HEK293 (cell line): ENCODE measurements at regions not wholly inside any gene's neighbourhood (a gene's known extent, or its start where the extent isn't known, plus 50 kb on each side); places are given as distances from the start of the nearest gene placed in this dataset.

Experiments
- CTCF ChIA-PET: fragments of 350-600 bp; formaldehyde crosslinking; extraction: SDS; loops from one replicate; lab custom pipeline; 2021; ENCODE audit warnings: antibody characterized with exemption; lab: Yijun Ruan, JAX
- POLR2A ChIA-PET: fragments of 300-600 bp; formaldehyde crosslinking; extraction: SDS; loops from one replicate; lab custom pipeline; 2020; ENCODE audit warnings: antibody characterized with exemption, inconsistent platforms; lab: Yijun Ruan, JAX
- H3K27ac ChIP-seq: fragments of 200-500 bp; sonication (Bioruptor generic); 2 replicates; pipeline ENCODE4 v1.5.1; 2014; ENCODE audit warnings: low read depth, low read length, control low read depth, inconsistent platforms; ENCODE audit errors: extremely low read depth
- H3K36me3 ChIP-seq, 2 experiments: fragments of 200-500 bp in 1 of 2; sonication (Bioruptor generic) in 1 of 2; 1 replicate in 1 of 2; 2 replicates in 1 of 2; pipeline ENCODE4 v1.5.1; 2014 to 2017; ENCODE audit warnings: inconsistent platforms in 2 of 2, low read length in 2 of 2; ENCODE audit not compliant: control insufficient read depth in 2 of 2, insufficient read depth in 1 of 2
- H3K4me1 ChIP-seq: fragments of 200-500 bp; sonication (Bioruptor generic); 2 replicates; pipeline ENCODE4 v1.5.1; 2014; ENCODE audit warnings: mild to moderate bottlenecking, low read length, inconsistent platforms; ENCODE audit not compliant: control insufficient read depth, insufficient read depth
- H3K4me3 ChIP-seq: 2 replicates; pipeline ENCODE4 v1.5.1; 2011; ENCODE audit warnings: low read depth, mild to moderate bottlenecking, control low read depth, low read length, moderate library complexity
- H3K9me3 ChIP-seq: fragments of 200-500 bp; sonication (Bioruptor generic); 2 replicates; pipeline ENCODE4 v1.5.1; 2014; ENCODE audit warnings: low read depth, low read length, inconsistent platforms; ENCODE audit not compliant: control insufficient read depth, insufficient read depth
- GLIS2 ChIP-seq: fragments of 450-650 bp; formaldehyde crosslinking; IDR thresholded peaks from 2 replicates; pipeline ENCODE4 v1.5.1; 2016; ENCODE audit warnings: missing biosample characterization, missing genetic modification characterization
- KLF8 ChIP-seq: fragments of 450-650 bp; formaldehyde crosslinking; IDR thresholded peaks from 2 replicates; pipeline ENCODE4 v1.5.1; 2016; ENCODE audit warnings: missing biosample characterization, missing genetic modification characterization
- RBAK ChIP-seq: fragments of 450-650 bp; formaldehyde crosslinking; IDR thresholded peaks from 2 replicates; pipeline ENCODE4 v1.5.1; 2016; ENCODE audit warnings: missing biosample characterization, missing genetic modification characterization
- SP2 ChIP-seq: fragments of 450-650 bp; formaldehyde crosslinking; IDR thresholded peaks from 2 replicates; pipeline ENCODE4 v1.5.1; 2016; ENCODE audit warnings: missing biosample characterization, missing genetic modification characterization
- ZBTB48 ChIP-seq: fragments of 450-650 bp; formaldehyde crosslinking; IDR thresholded peaks from 2 replicates; pipeline ENCODE4 v1.5.1; 2016; ENCODE audit warnings: missing biosample characterization, missing genetic modification characterization
- ZFP69B ChIP-seq: fragments of 450-650 bp; formaldehyde crosslinking; IDR thresholded peaks from 2 replicates; pipeline ENCODE4 v1.5.1; 2016; ENCODE audit warnings: missing biosample characterization, missing genetic modification characterization
- ZNF211 ChIP-seq: fragments of 450-650 bp; formaldehyde crosslinking; IDR thresholded peaks from 2 replicates; pipeline ENCODE4 v1.5.1; 2016; ENCODE audit warnings: low read depth, missing biosample characterization, missing genetic modification characterization
- ZNF335 ChIP-seq: fragments of 450-650 bp; formaldehyde crosslinking; conservative IDR thresholded peaks from 2 replicates; pipeline ENCODE4 v1.5.1; 2016; ENCODE audit warnings: missing biosample characterization, missing genetic modification characterization
- ZNF366 ChIP-seq: fragments of 450-650 bp; formaldehyde crosslinking; conservative IDR thresholded peaks from 2 replicates; pipeline ENCODE4 v1.5.1; 2016; ENCODE audit warnings: missing biosample characterization, missing genetic modification characterization
- ZNF394 ChIP-seq: fragments of 450-650 bp; formaldehyde crosslinking; IDR thresholded peaks from 2 replicates; pipeline ENCODE4 v1.5.1; 2016; ENCODE audit warnings: missing biosample characterization, missing genetic modification characterization, mild to moderate bottlenecking, moderate library complexity, borderline replicate concordance
- ZNF473 ChIP-seq: fragments of 450-650 bp; formaldehyde crosslinking; IDR thresholded peaks from 2 replicates; pipeline ENCODE4 v1.5.1; 2017; ENCODE audit warnings: missing biosample characterization, missing genetic modification characterization
- ZNF48 ChIP-seq: fragments of 450-650 bp; formaldehyde crosslinking; IDR thresholded peaks from 2 replicates; pipeline ENCODE4 v1.5.1; 2016; ENCODE audit warnings: missing biosample characterization, missing genetic modification characterization
- ZNF585B ChIP-seq: fragments of 450-650 bp; formaldehyde crosslinking; IDR thresholded peaks from 2 replicates; pipeline ENCODE4 v1.5.1; 2016; ENCODE audit warnings: missing biosample characterization, missing genetic modification characterization
- ZNF610 ChIP-seq: fragments of 450-650 bp; formaldehyde crosslinking; IDR thresholded peaks from 2 replicates; pipeline ENCODE4 v1.5.1; 2016; ENCODE audit warnings: missing biosample characterization, missing genetic modification characterization, borderline replicate concordance
- ZNF623 ChIP-seq: fragments of 450-650 bp; formaldehyde crosslinking; IDR thresholded peaks from 2 replicates; pipeline ENCODE4 v1.5.1; 2016; ENCODE audit warnings: missing biosample characterization, missing genetic modification characterization
- ZNF654 ChIP-seq: fragments of 450-650 bp; formaldehyde crosslinking; IDR thresholded peaks from 2 replicates; pipeline ENCODE4 v1.5.1; 2016; ENCODE audit warnings: low read depth, missing biosample characterization, missing genetic modification characterization
- TF ChIP-seq, protein P1 (sequence below): fragments of 450-650 bp; formaldehyde crosslinking; IDR thresholded peaks from 2 replicates; pipeline ENCODE4 v1.5.1; 2016; ENCODE audit warnings: missing biosample characterization, missing genetic modification characterization
- TF ChIP-seq, protein P2 (sequence below): fragments of 450-650 bp; formaldehyde crosslinking; IDR thresholded peaks from 2 replicates; pipeline ENCODE4 v1.5.1; 2016; ENCODE audit warnings: missing biosample characterization, missing genetic modification characterization
- TF ChIP-seq, protein P3 (sequence below): fragments of 450-650 bp; formaldehyde crosslinking; IDR thresholded peaks from 2 replicates; pipeline ENCODE4 v1.5.1; 2016; ENCODE audit warnings: missing biosample characterization, missing genetic modification characterization
- TF ChIP-seq, protein P4 (sequence below): fragments of 450-650 bp; formaldehyde crosslinking; IDR thresholded peaks from 2 replicates; pipeline ENCODE4 v1.5.1; 2016; ENCODE audit warnings: missing biosample characterization, missing genetic modification characterization
- TF ChIP-seq, protein P5 (sequence below): fragments of 450-650 bp; formaldehyde crosslinking; IDR thresholded peaks from 2 replicates; pipeline ENCODE4 v1.5.1; 2016; ENCODE audit warnings: missing biosample characterization, missing genetic modification characterization
- TF ChIP-seq, protein P6 (sequence below): fragments of 450-650 bp; formaldehyde crosslinking; IDR thresholded peaks from 2 replicates; pipeline ENCODE4 v1.5.1; 2017; ENCODE audit warnings: missing biosample characterization, missing genetic modification characterization
- TF ChIP-seq, protein P7 (sequence below): fragments of 450-650 bp; formaldehyde crosslinking; IDR thresholded peaks from 2 replicates; pipeline ENCODE4 v1.5.1; 2016; ENCODE audit warnings: missing biosample characterization, missing genetic modification characterization

DNA sequence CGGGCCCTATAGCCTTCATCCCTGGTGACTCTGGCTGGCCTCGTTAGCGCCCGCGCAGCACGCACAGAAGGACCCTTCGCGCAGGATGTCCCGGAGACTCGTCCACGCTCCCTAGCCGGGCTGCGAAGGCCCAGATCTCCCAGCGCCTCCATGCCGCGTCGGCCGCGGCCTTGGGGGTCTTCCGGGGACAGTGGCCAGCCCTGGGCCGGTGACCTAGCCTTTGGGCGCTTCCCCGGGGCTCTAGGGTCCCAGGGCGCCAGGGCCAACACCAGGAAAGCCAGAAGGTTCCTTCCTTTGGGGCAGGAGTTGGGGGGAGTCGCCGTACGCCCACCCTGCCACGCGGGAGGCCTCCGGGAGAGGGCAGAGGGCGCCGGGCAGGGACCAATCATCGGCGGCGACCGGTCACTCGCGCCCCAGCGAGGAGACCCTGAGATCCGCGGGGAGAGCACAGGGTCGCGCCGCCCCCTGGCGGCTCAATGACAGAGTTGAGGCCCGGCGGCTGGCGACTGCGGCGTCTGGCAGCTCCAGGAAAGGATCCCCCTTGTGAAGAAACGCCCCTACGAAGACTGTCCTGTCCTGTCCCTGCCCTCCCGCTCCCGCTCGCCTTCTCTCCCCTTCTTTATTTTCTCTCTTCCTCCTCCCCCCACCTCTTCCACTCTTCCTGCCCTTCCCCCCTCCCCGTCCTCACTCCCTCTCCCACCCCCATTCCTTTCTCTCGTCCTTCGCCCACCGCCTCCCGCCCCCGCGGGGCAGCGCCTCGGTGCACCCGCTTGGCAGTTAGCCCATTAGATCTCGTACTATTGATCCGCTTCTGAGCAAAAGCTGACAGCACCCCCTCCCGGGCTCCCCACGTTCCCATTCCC lies 62.3 kb upstream of the LBX1 start:
- ChIA-PET POLR2A (interaction anchor here (1.1 to 1.3 kb wide), 2 partner anchors 62 to 156 kb away, joined by 4 to 6 read pairs; partner anchors contain the start of gene LBX1), CTCF (interaction anchor here (0.5 to 9.1 kb wide), 24 partner anchors 9 to 775 kb away, joined by 3 to 124 read pairs (median 4); partner anchors contain the start of gene LBX1)
- peak overlapping the region; percentile 51 for H3K4me3 ChIP-seq
- TF ChIP-seq ZNF473 (tag by site-specific recombination) = no peak
- TF ChIP-seq RBAK (tag by site-specific recombination) = no peak
- TF ChIP-seq ZFP69B (tag by site-specific recombination) = peak; percentile 37; the same call in 1 of the 2 replicates
- no peak for TF ChIP-seq ZNF211 (tag by site-specific recombination)
- peak; percentile 70 for TF ChIP-seq SP2
- peak; percentile 53; the same call in 1 of the 2 replicates for TF ChIP-seq ZNF394 (tag by site-specific recombination)
- TF ChIP-seq, protein P1, sequence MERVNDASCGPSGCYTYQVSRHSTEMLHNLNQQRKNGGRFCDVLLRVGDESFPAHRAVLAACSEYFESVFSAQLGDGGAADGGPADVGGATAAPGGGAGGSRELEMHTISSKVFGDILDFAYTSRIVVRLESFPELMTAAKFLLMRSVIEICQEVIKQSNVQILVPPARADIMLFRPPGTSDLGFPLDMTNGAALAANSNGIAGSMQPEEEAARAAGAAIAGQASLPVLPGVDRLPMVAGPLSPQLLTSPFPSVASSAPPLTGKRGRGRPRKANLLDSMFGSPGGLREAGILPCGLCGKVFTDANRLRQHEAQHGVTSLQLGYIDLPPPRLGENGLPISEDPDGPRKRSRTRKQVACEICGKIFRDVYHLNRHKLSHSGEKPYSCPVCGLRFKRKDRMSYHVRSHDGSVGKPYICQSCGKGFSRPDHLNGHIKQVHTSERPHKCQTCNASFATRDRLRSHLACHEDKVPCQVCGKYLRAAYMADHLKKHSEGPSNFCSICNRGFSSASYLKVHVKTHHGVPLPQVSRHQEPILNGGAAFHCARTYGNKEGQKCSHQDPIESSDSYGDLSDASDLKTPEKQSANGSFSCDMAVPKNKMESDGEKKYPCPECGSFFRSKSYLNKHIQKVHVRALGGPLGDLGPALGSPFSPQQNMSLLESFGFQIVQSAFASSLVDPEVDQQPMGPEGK = peak; percentile 83
- peak; percentile 46; the same call in 1 of the 2 replicates for TF ChIP-seq ZBTB48 (tag by site-specific recombination)
- no peak for TF ChIP-seq ZNF623 (tag by site-specific recombination)
- peak; percentile 66; the same call in 1 of the 2 replicates for TF ChIP-seq ZNF610 (tag by site-specific recombination)
- TF ChIP-seq, protein P2, sequence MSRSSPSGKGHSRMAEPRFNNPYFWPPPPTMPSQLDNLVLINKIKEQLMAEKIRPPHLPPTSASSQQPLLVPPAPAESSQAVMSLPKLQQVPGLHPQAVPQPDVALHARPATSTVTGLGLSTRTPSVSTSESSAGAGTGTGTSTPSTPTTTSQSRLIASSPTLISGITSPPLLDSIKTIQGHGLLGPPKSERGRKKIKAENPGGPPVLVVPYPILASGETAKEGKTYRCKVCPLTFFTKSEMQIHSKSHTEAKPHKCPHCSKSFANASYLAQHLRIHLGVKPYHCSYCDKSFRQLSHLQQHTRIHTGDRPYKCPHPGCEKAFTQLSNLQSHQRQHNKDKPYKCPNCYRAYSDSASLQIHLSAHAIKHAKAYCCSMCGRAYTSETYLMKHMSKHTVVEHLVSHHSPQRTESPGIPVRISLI (tag by site-specific recombination) = no peak
- TF ChIP-seq ZNF654 (tag by site-specific recombination) = peak; percentile 59
- peak; percentile 78 for TF ChIP-seq ZNF335 (tag by site-specific recombination)
- TF ChIP-seq, protein P3, sequence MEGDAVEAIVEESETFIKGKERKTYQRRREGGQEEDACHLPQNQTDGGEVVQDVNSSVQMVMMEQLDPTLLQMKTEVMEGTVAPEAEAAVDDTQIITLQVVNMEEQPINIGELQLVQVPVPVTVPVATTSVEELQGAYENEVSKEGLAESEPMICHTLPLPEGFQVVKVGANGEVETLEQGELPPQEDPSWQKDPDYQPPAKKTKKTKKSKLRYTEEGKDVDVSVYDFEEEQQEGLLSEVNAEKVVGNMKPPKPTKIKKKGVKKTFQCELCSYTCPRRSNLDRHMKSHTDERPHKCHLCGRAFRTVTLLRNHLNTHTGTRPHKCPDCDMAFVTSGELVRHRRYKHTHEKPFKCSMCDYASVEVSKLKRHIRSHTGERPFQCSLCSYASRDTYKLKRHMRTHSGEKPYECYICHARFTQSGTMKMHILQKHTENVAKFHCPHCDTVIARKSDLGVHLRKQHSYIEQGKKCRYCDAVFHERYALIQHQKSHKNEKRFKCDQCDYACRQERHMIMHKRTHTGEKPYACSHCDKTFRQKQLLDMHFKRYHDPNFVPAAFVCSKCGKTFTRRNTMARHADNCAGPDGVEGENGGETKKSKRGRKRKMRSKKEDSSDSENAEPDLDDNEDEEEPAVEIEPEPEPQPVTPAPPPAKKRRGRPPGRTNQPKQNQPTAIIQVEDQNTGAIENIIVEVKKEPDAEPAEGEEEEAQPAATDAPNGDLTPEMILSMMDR (tag by site-specific recombination) = peak; percentile 90
- no peak for TF ChIP-seq ZNF48 (tag by site-specific recombination)
- TF ChIP-seq, protein P4, sequence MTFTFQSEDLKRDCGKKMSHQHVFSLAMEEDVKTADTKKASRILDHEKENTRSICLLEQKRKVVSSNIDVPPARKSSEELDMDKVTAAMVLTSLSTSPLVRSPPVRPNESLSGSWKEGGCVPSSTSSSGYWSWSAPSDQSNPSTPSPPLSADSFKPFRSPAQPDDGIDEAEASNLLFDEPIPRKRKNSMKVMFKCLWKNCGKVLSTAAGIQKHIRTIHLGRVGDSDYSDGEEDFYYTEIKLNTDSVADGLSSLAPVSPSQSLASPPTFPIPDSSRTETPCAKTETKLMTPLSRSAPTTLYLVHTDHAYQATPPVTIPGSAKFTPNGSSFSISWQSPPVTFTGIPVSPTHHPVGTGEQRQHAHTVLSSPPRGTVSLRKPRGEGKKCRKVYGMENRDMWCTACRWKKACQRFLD (tag by site-specific recombination) = 0 out of 2 replicates have a peak, but pooled peaks have one; percentile 8
- TF ChIP-seq, protein P5, sequence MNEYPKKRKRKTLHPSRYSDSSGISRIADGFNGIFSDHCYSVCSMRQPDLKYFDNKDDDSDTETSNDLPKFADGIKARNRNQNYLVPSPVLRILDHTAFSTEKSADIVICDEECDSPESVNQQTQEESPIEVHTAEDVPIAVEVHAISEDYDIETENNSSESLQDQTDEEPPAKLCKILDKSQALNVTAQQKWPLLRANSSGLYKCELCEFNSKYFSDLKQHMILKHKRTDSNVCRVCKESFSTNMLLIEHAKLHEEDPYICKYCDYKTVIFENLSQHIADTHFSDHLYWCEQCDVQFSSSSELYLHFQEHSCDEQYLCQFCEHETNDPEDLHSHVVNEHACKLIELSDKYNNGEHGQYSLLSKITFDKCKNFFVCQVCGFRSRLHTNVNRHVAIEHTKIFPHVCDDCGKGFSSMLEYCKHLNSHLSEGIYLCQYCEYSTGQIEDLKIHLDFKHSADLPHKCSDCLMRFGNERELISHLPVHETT (tag by site-specific recombination) = no peak
- TF ChIP-seq ZNF366 (tag by site-specific recombination) = peak; percentile 49; the same call in 1 of the 2 replicates
- TF ChIP-seq ZNF585B (tag by site-specific recombination) = no peak
- peak; percentile 64 for TF ChIP-seq GLIS2 (tag by site-specific recombination)
- TF ChIP-seq, protein P6, sequence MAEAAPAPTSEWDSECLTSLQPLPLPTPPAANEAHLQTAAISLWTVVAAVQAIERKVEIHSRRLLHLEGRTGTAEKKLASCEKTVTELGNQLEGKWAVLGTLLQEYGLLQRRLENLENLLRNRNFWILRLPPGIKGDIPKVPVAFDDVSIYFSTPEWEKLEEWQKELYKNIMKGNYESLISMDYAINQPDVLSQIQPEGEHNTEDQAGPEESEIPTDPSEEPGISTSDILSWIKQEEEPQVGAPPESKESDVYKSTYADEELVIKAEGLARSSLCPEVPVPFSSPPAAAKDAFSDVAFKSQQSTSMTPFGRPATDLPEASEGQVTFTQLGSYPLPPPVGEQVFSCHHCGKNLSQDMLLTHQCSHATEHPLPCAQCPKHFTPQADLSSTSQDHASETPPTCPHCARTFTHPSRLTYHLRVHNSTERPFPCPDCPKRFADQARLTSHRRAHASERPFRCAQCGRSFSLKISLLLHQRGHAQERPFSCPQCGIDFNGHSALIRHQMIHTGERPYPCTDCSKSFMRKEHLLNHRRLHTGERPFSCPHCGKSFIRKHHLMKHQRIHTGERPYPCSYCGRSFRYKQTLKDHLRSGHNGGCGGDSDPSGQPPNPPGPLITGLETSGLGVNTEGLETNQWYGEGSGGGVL (tag by site-specific recombination) = no peak
- peak; percentile 38; the same call in 1 of the 2 replicates for TF ChIP-seq KLF8 (tag by site-specific recombination)
- TF ChIP-seq, protein P7, sequence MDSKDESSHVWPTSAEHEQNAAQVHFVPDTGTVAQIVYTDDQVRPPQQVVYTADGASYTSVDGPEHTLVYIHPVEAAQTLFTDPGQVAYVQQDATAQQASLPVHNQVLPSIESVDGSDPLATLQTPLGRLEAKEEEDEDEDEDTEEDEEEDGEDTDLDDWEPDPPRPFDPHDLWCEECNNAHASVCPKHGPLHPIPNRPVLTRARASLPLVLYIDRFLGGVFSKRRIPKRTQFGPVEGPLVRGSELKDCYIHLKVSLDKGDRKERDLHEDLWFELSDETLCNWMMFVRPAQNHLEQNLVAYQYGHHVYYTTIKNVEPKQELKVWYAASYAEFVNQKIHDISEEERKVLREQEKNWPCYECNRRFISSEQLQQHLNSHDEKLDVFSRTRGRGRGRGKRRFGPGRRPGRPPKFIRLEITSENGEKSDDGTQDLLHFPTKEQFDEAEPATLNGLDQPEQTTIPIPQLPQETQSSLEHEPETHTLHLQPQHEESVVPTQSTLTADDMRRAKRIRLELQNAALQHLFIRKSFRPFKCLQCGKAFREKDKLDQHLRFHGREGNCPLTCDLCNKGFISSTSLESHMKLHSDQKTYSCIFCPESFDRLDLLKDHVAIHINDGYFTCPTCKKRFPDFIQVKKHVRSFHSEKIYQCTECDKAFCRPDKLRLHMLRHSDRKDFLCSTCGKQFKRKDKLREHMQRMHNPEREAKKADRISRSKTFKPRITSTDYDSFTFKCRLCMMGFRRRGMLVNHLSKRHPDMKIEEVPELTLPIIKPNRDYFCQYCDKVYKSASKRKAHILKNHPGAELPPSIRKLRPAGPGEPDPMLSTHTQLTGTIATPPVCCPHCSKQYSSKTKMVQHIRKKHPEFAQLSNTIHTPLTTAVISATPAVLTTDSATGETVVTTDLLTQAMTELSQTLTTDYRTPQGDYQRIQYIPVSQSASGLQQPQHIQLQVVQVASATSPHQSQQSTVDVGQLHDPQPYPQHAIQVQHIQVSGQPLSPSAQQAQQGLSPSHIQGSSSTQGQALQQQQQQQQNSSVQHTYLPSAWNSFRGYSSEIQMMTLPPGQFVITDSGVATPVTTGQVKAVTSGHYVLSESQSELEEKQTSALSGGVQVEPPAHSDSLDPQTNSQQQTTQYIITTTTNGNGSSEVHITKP (tag by site-specific recombination) = peak; percentile 84

More for the DNA sequence above, 62.3 kb upstream of the LBX1 start:
- Histone ChIP-seq H3K27ac (peak overlapping the region; percentile 24; the same call in 1 of the 2 replicates), H3K4me1 (peaks cover 3% of the 10 kb centered on the region; the same call in 1 of the 2 replicates), H3K36me3 (no peaks in the 10 kb centered on the region), H3K9me3 (no peaks in the 10 kb centered on the region)
